CD4-positive, alpha-beta T cell treated with Interleukin-17A for 1 hour (primary cell): ENCODE measurements at regions not wholly inside any gene's neighbourhood (a gene's known extent, or its start where the extent isn't known, plus 50 kb on each side); places are given as distances from the start of the nearest gene placed in this dataset.

ENCODE experiments used
- DNase-seq: peaks from one replicate; pipeline ENCODE4 v3.0.0-alpha.2; 2020

DNA sequence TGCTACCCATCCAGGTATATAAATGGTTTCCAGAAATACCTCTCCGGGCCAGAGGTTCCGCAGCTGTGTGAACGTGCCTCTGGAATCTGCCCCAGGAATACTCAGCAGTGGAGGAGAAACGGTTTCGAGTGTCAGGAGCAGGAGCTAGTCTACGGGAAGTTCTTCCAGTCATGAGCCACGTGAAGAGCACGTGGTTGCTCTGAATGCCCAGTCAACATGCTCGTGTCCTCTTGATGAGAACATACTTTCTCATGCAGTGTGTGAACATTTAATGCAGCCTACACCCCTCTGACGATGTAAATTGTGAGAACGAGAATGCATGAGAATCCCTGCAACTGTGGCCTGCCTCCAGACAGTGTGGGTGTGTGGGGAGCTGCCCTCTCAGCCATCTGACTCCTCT is 277.0 kb upstream of the SHH start:
- DNase-seq = no peak

GRCh38 chr7:156088115-156088514 is 275.9 kb upstream of the SHH start:
- no peak for DNase-seq

DNA sequence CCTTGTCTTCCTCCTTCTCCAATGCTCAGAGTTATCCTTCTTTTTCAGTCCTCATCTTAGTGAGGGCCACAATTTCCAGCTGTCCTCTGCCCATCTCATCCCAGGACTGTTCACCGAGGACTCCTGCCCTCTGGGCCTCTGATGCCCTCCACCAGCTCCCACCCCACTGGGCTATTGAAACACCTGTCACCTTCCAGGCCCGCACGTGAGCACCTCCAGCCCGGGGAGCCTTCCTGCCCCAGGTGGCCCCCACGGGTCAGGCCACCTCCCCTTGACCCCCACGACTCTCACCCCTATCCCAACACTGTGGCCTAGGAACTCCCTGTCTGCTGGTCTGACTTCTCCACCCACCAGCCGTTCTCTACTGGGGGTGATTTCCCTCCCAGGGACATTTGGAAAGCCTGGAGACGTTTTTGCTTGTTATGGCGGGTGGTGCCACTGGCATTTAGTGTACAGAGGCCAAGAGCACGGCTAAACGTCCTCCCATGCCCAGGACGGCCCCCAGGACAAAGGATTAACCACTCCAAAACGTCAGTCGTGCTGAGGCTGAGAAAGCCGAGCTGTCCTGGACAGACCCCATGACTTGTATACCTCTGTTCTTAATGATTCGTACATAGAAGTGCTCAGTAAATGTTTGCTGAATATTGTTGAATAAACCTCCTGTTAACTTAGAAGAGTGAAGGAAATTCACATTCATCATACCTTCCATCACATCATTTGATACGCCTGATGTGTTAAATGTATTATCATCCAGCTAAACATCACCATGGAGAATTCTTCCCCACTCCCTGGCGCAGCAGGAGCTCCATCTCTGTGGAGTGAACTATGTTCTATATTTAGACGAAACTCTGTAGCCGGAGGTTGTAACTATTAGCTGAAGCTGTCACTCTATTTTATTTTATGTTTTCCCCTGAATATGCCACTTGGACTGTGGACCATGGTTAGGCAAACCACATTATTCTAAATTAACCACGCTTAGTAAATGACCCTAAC is 270.1 kb upstream of the SHH start:
- no peak for DNase-seq

- DNase-seq = no peak
Measured at GRCh38 chr7:156080596-156080995, 268.3 kb upstream of the SHH start.

GRCh38 chr7:156080046-156080445 is 267.8 kb upstream of the SHH start:
- DNase-seq = no peak

- no peak for DNase-seq
Measured at GRCh38 chr7:156079156-156079555, 266.9 kb upstream of the SHH start.

GRCh38 chr7:156074982-156075615 is 262.8 kb upstream of the SHH start:
- no peak for DNase-seq

GRCh38 chr7:156074084-156074483 is 261.8 kb upstream of the SHH start:
- no peak for DNase-seq

DNA sequence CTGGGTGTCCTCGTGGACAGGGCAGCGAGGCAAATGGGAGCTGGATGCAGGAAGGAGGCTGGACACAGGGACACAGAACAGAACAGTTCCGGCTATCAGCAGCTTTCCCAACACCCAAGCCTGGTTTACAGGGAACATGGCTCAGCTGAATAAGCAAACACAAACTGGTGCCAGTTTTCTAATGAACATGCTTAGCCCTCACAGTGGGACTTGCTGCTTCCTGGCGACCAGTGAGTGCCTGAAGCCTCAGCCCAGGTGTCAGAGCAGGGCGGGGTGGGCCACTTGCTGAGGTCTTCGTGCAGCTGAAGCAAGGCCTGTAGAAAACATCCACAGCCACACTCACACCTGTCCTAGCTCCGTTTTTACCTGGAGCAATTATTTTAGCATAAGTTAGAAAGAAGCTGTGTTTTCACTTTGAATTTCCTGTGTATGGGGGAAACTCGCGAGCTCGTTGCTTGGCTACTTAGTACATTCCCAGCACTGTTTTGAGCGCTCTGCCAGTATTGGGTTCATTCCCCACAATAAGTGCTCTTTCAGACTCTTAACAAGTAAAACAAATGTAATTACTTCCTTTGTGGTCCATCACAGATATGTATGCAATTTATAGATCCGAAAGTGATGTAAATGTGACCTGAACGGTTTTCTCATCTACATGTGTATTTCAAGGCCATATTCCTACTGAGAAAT is 261.2 kb upstream of the SHH start:
- no peak for DNase-seq

DNA sequence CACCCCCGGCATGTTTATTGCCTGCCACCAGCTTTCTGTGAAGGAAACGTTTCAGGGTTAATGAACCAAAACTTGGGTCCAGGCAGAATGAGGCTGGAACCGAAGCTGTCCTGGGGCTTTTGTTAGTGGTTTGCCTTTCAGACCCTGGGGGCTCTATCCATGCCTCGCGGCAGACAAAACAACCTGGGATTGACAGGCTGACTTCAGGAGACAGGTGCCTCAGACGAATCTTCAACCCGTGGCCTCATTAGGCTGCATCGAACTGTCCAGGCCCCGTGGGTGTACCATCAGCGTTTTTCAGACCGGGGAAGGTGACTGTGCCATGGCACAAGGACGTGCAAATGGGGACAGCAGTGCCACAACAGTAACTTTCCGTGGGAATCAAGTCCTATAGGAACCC is 259.3 kb upstream of the SHH start:
- DNase-seq = no peak

- no peak for DNase-seq
Measured at GRCh38 chr7:156069891-156070290, 257.6 kb upstream of the SHH start.

- DNase-seq = no peak
Measured at GRCh38 chr7:156067156-156067555, 254.9 kb upstream of the SHH start.

DNA sequence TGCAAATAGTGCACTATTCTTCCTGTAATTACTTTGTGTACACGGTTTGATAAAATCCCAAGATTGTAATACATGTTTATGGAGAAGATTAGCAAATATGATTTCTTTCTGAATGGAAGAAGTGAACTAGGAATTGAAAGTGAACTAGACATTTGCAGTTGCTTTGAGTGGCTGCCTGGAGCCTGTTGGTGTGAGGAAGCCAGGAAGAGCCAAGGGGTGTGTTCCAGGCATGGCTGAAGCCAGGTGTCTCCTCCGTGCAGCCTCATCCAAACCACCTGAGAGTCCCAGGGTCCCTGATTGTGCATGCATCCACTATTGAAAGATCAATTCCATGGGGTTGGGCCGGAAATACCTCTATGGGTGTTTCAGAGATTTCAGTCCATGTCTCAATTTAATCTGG is 253.1 kb upstream of the SHH start:
- DNase-seq = no peak

DNA sequence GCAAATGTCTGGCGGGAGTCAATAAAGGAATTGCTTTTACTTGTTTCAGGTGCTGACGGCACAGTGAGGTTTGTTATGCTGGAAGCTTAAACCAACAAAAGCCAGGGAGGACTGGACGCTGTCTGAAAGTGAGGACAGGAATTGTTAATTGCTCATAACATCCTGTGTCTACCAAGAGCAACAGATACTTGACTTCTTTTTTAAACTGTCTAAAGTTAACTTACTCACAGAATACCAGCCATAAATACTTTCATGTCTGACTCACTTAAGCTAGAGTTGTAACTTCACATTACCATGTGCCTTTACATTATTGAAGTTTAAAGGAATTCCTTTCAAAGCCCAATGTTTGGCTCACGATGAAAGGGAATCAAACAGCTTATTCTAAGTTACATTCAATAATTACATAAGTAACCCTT is 252.7 kb upstream of the SHH start:
- no peak for DNase-seq

DNA sequence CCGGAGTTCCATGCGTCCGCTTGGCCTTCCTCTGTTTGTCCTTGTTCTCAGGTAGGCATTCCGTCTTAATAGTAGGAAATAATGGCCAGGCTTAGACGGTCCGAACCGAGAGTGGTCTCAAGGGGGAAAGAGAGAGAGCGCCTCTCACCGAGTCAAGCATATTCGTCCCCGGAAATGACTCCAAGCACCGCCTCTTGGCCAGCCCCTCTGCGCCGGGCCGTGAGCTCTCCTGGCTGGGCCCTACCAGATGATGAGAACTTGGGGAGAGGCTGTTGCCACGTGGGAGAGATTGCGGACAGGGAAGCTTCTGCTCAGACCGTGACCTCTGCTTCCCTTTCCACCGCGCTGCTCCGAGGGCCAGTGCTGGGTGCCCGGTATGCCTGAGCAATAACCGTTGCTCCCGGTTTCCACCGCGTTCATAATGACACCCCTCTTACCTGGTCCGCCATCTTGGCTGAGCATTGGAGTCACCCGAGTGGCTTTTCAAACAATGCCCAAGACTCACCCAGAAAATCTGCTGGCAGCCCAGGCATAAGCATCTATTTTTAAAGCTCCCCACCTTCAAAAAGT is 251.1 kb upstream of the SHH start:
- no peak for DNase-seq

GRCh38 chr7:156062286-156062685 is 250.0 kb upstream of the SHH start:
- DNase-seq = no peak

- no peak for DNase-seq
Measured at GRCh38 chr7:156061689-156062255, 249.5 kb upstream of the SHH start.

GRCh38 chr7:156060925-156061324 is 248.7 kb upstream of the SHH start:
- DNase-seq = no peak

- DNase-seq = no peak
Measured at GRCh38 chr7:156059369-156059768, 247.1 kb upstream of the SHH start.

GRCh38 chr7:156058248-156058647 is 246.0 kb upstream of the SHH start:
- DNase-seq = no peak

GRCh38 chr7:156056534-156056933 is 244.3 kb upstream of the SHH start:
- DNase-seq = no peak

GRCh38 chr7:156055206-156055822 is 243.1 kb upstream of the SHH start:
- no peak for DNase-seq

DNA sequence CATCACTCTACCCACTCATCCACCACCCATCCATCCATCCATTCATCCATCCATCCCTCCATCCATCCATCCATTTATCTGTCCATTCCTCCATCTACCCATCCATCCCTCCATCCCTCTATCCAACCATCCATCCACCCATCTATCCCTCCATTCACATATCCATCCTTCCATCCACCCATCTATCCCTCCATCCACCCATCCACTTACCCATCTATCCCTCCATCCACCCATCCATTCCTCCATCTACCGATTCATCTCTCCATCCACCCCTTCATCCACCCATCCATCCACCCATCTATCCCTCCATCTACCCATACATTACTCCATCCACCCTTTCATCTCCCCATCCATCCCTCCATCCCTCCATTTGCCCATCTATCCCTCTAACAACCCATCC is 239.6 kb upstream of the SHH start:
- no peak for DNase-seq
